ENCODE measurements at regions not wholly inside any gene's neighbourhood (a gene's known extent, or its start where the extent isn't known, plus 50 kb on each side); places are given as distances from the start of the nearest gene placed in this dataset.

GRCh38 chr12:98172801-98173200 is 342.6 kb upstream of the TMPO start:
- TF ChIP-seq POLR2AphosphoS5 (IDR thresholded peaks at IDR 0.05; ENCODE audit: low read depth) (no peak), CTCF (IDR thresholded peaks at IDR 0.05; ENCODE audit: insufficient read depth, low read length) (no peak), SPI1 (IDR thresholded peaks at IDR 0.05; ENCODE audit: borderline replicate concordance, low read depth) (no peak), REST (IDR thresholded peaks at IDR 0.05; ENCODE audit: insufficient replicate concordance, low read depth) (no peak), GABPA (IDR thresholded peaks at IDR 0.05; ENCODE audit: low read depth) (no peak)
- Histone ChIP-seq H3K27ac (replicated peaks) (no peak overlapping the region), H3K4me3 (replicated peaks; ENCODE audit: insufficient read depth, low read length) (no peak overlapping the region), H3K27me3 (ENCODE audit: insufficient read depth, poor library complexity, severe bottlenecking) (no peaks in the 10 kb centered on the region)
- DNase-seq (ENCODE audit: low read depth in 1 of 2, low spot score in 1 of 2), result no peak

GRCh38 chr12:98173773-98174427 is 341.5 kb upstream of the TMPO start:
- Histone ChIP-seq H3K27me3 (ENCODE audit: insufficient read depth, poor library complexity, severe bottlenecking) (no peaks in the 10 kb centered on the region), H3K27ac (replicated peaks) (no peak overlapping the region), H3K4me3 (replicated peaks; ENCODE audit: insufficient read depth, low read length) (no peak overlapping the region)
- no peak for DNase-seq (ENCODE audit: low read depth in 1 of 2, low spot score in 1 of 2)
- no peak for TF ChIP-seq SPI1 (IDR thresholded peaks at IDR 0.05; ENCODE audit: borderline replicate concordance, low read depth)
- no peak for TF ChIP-seq POLR2AphosphoS5 (IDR thresholded peaks at IDR 0.05; ENCODE audit: low read depth)
- no peak for TF ChIP-seq GABPA (IDR thresholded peaks at IDR 0.05; ENCODE audit: low read depth)
- no peak for TF ChIP-seq CTCF (IDR thresholded peaks at IDR 0.05; ENCODE audit: insufficient read depth, low read length)
- no peak for TF ChIP-seq REST (IDR thresholded peaks at IDR 0.05; ENCODE audit: insufficient replicate concordance, low read depth)

- H3K27me3 ChIP-seq (ENCODE audit: insufficient read depth, poor library complexity, severe bottlenecking), result no peaks in the 10 kb centered on the region
- H3K4me3 ChIP-seq (replicated peaks; ENCODE audit: insufficient read depth, low read length), result no peak overlapping the region
- no peak for DNase-seq (ENCODE audit: low read depth in 1 of 2, low spot score in 1 of 2)
- H3K27ac ChIP-seq (replicated peaks), result no peak overlapping the region
- TF ChIP-seq GABPA (IDR thresholded peaks at IDR 0.05; ENCODE audit: low read depth) (no peak), SPI1 (IDR thresholded peaks at IDR 0.05; ENCODE audit: borderline replicate concordance, low read depth) (no peak), CTCF (IDR thresholded peaks at IDR 0.05; ENCODE audit: insufficient read depth, low read length) (no peak), POLR2AphosphoS5 (IDR thresholded peaks at IDR 0.05; ENCODE audit: low read depth) (no peak), REST (IDR thresholded peaks at IDR 0.05; ENCODE audit: insufficient replicate concordance, low read depth) (no peak)
Observed at GRCh38 chr12:98174428-98174809, 341.0 kb upstream of the TMPO start.

All from HL-60 (cell line).